HG02870 (cell line): ENCODE measurements at regions not wholly inside any gene's neighbourhood (a gene's known extent, or its start where the extent isn't known, plus 50 kb on each side); places are given as distances from the start of the nearest gene placed in this dataset.
"Not testable (repeated sequence)": the region's sequence is repeated elsewhere in the genome, so short reads cannot be mapped to it uniquely, and the experiment has no call there.

Experiments
- ATAC-seq: cut with Tn5 transposase; IDR thresholded peaks from one replicate; pipeline ENCODE4 v1.9.1; 2021; ENCODE audit warnings: mild to moderate bottlenecking, moderate library complexity; ENCODE audit not compliant: unreplicated experiment

DNA sequence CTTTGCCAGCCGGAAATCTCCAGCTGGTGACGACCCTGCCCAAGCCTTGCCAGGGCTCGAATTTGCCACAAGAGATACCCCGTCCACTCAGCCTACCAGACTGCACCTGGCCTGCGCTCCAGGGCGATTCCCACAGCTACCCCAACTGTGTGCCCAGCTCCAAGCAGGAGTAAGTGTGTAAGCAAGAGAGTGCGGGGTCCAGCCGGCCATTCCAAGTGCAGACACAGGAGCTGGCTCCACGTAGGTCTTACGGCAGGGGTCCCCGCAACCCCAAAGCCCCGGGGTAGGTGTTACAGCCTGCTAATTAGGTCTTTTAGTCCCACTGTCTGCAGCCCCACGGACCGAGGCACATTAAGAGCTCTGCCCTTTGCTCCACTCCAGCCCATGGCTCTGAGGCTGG lies 1305.2 kb downstream of the ARAP2 start:
- ATAC-seq, result no peak

DNA sequence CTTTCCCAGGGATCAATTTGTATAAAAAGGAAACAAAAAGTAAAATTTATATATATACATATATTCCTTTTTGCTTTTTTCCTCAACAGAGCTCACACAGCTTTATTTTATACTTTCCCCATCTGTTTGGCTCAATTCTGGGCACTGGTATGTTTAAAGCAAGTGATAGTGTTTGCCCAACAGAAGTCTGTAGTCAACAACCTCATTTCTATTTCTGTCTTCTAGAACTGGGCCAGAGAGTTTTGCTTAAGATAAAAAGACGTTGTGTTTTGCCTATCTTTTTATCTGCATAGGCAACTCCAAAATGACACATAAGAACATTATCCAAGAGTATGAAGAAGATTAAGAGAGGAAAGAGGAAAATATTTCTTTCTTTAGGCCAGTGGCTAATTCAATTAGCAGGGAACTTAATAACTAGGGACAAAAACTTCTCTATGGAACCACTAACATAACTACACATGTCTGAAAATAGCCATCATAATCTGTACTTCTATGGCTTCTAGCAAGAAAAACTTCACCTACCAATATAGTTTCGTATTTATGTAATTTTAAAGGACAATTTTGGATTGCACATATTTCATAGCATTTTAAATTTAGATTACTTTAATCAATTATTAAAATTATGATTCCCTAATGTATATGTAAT lies 1300.5 kb downstream of the ARAP2 start:
- no peak for ATAC-seq

DNA sequence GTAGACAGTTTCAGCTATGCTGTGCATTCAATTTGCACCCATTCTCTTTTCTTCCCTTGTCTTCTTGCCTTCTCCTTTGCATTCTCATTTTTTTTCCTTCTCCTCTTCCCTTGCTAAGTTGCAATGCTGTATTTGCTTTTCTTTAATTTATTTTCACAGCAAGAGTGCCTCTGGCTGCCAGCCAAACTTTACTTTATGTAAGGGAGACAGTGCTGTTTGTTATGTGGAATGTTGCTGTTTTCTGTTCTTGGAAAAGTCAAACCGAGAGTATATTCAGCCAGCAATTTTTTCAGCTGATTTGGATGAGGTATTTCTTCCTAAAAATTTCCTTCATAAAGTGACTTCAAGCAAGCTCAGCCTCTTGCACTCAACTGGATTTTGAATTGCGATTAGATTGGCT lies 1293.4 kb downstream of the ARAP2 start:
- ATAC-seq, result no peak

DNA sequence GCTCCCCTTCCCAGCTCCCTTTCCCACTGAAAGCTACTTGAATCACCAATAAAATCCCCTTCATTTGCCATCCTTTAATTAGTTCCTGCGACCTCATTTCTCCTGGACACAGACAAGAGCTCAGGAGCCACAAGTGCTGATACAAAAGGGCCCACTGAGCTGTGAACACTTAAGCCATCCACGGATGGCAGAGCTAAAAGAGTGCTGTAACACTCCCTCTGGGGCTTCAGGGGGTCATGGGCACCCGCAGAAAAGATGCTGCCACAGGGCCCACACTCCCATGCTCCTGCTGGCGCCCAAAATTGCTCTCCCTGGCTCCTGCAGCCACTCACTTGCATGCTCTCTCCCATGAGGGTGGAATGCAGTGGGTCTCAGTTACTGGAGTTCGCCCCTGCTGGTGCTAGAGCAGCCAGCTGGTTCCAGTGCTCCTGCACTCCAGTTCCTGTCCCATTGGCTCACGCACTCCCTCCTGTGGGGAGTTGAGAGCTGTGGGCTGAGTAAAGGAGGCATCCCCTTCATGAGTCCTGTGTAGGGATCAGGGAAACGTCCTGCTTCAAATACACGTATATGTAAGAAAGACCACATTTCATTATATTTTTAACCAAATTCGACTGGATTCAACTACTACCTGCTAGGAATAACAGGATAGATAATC lies 1291.0 kb downstream of the ARAP2 start:
- no peak for ATAC-seq

DNA sequence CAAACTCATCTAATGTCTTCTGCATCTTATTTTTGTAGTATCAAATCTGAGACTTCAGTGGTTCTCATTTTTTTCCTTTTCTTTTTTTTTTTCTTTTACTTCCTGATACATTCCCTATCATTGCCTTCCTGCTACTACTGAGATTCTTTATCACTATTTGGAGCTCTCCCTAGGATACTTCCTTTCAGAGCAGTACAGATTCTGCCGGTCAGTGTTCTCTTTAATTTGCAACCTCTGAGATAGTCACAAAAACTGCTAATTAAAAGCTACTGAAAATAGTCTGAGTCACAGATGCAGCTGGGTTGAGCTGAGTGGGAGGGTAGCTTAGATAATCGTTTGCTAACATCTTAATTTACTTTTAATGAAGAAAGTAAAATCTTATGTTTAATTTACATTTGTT lies 1279.7 kb downstream of the ARAP2 start:
- ATAC-seq, result no peak

DNA sequence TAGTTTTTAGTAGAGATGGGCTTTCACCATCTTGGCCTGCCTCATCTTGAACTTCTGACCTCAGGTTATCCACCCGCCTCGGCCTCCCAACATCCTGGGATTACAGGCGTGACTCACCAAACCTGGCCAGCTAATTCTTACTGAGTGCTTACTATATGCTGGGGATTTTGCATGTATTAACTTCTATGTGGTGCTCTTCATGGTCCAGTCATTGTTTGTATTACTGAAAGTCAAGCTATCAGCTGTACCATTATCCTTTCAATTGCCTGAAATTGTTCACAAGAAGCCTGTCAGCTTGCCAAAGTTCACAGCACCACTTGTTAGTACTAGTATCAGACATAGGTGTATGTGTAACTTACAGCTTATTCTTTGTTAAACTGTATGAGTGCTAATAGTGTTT lies 1272.1 kb downstream of the ARAP2 start:
- no peak for ATAC-seq

DNA sequence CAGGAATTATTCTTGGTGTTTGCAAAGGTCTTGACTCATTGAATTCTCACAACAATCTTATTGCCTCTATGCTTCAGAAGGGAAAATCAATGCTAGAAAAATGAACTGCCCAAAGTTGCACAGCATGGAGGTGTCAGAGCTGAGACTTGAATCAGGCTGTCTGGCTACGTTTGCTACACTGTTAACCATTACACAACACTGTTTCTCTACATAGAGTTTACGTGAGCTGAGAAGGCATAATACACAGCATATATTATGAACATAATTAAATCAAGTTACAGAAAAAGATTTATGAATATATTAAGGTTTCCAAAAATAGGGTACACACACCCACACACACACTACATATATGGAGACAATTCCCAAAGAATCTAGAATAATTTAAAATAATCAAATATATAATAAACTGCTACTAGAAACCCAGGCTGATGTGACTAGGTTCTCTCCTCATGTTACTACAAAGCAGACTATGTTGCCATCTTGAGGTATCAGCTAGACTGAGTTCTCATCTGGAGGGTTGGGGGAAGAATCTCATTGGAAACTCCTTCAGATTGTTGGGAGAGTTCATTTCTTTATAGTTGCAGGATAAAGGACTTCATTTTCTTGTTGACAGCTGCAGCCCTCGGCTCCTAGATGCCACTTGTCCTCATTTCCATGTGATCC lies 1270.5 kb downstream of the ARAP2 start:
- ATAC-seq, result no peak

DNA sequence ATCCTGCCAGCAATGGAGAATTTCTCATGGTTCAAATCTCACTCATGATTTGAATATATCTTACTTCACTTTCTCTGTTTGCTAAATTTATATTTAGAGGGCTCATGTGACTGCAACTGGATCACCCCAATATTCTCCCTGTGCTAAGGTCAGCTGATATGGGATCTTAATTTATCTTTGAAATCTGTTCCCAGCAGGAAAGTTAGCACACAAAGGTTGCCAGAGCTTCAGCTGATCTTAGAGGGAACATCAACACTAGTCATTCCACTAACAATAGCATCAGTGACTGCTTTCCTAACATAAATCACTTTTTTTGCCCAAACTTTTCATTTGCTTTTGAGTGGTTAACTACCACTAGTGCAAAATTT lies 1270.0 kb downstream of the ARAP2 start:
- no peak for ATAC-seq

DNA sequence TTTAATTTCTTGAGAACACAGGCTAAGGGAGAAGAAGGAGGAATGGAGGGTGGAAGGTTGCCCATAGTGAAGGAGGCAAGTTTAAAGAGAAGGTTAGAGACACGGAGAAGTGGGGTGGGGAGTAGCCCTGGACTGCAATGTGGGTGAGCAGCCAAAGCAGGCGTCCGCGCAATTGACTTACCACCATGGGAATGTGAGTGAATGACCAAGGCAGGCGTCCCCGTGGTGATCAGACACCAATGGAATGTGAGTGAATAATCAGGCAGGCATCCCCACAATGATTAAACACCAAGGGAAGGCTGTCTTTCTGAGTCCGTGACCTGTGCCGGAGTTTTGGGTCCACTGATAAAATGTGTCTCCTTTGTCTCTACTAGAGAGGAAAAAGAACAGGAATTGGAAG lies 1223.1 kb downstream of the ARAP2 start:
- not testable (repeated sequence) for ATAC-seq

DNA sequence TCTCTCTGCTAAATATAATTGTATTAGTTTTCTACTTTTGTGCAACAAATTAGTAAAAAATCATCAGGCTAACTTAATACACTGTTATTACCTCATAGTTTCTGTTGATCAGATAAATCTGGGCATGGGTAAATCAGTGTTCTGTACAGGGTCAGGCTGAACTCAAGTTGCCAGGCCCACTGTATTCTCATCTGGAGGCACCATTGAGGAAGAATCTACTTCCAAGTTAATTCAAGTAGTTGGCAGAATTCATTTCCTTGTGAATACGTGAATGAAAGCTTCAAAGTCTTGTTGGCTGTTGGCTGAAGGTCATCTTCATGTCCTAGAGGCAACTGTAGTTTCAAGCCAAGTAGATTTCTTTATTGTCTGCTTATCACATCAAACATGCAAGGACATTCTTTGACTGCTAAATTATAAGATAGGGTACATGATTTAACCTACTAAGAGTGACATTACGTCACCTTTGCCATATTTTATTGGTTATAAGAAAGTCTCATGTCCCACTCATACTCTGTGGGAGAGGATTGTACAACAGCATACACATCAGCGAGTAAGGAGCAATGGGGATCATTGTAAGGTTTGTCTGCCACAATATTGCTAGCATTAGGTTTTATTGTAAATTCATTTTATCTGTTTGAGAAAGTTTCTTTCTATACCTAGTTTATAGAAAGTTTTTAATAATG lies 1219.0 kb downstream of the ARAP2 start:
- no peak for ATAC-seq

DNA sequence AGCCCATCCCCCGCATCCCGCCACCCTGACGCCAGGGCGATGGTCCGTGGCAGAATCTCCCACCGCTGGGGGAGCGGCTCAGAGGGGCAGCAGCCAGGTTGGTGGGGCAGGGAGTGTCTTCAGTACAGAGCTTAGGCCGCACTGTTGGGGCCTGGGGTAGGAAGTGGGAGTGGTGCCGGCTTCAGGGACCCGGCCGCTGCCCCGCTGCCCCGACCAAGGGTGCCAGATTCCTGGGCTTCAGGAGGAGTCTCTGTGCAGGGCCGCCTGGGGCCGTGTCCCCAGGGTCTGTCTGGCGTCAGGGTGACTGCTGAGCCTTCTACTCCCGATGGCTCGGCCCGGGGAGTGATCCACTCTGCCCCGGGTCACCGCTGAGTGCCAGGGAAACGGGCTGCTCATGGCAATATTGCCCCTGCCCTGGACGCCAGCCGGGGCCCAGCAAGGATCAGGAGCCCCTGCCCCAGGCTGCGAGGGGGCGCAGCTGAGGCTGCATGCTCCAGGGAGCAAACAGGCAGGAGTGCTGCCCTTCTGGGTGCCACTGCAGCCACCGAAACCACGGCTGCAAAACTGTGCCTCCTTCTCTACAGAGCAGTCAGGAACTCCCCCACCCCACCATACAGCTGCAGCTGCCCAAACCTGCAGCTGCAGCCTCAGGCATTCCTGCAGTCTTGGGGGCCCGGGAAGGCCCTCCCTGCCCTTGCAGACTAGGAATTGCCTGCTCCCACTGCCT lies 1206.1 kb downstream of the ARAP2 start:
- no peak for ATAC-seq

DNA sequence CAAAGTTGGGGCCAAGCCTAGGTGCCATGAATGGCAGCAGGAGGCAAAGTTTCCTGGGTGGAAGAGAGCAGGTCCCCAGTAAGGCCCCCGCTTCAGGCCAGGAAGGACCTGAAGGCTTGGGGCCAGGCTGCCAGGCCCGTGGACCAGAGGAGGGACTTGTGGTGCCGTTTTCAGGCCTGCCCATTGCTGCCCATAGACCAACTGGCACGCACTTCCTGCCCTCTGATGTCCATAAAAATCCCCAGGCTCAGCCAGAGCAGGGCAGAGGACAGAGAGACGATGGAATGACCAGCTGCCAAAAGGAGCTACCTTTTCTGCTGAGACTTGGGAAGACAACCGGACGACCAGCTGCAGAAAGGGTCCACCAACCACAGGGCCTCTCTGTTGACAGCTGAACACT lies 1205.5 kb downstream of the ARAP2 start:
- ATAC-seq, result no peak

DNA sequence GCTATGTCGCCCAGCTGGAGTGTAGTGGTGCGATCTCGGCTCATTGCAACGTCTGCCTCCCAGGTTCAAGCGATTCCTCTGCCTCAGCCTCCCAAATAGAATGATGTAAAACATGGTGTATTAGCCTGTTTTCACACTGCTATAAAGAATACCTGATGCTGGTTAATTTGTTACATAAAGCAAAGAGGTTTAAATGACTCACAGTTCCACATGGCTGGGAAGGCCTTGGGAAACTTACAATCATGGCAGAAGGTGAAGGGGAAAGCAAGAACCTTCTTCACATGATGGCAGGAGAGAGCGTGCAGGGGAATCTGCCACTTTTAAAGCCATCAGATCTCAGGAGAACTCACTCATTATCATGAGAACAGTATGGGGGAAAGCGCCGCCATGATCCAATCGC lies 1191.8 kb downstream of the ARAP2 start:
- no peak for ATAC-seq

DNA sequence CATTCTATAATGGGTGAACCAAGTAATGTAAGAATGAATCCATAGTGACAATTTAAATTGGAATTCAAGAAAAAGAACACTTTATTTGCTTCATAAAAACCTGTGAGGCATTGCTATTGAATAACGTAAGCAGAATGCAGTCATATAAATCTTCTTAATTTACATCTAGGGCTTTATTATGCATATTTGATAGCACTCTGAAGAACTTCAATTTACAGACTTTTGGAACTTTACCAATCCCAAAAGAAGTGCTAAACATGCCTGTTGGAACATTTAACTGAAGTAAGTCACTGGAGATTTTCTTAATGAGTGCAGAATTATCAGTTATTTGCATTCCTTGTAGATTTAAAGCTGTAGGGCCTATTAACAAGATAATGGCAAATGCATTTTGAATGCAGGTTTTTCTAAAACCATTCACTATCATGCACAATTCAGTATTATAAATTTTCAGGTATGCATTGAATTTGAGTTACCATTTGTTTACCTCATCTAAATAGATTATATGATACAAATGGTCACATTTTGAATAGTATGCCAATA lies 1181.2 kb downstream of the ARAP2 start:
- no peak for ATAC-seq

DNA sequence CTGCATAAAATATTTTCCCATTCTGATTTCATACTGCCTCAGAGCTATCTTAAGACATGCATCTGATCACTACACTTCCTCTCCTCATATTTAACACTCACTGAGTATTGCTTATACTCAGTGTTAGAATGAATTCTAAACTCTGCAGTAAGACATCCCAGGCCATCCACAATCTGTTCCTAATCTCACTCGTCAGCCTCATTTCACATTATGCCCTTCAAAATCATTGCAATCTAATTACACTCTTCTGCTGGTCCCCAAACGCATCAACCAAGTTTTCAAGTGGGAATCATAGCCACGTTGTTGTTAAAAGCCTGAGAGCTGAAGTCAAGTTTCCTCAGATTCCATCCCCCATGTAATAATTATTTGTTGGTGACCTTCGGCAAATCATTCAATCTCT lies 1177.9 kb downstream of the ARAP2 start:
- no peak for ATAC-seq

DNA sequence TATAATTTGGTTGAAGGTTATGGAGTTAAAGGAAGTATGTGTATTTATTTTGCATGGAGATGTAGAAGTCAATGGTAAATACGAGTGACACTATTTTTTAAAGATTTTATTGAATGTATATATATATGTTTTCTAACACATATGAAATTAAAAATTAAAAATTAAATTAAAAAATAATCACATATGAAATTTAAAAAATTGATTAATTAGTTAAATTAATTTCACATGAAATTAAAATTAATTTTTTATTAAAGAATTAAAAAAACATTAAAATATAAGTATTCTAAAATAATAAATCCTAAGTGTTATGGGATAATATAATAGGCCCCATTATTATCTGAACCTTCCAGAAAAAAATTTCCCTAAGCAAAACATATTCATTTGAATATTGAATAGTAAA lies 1163.5 kb downstream of the ARAP2 start:
- ATAC-seq, result no peak

DNA sequence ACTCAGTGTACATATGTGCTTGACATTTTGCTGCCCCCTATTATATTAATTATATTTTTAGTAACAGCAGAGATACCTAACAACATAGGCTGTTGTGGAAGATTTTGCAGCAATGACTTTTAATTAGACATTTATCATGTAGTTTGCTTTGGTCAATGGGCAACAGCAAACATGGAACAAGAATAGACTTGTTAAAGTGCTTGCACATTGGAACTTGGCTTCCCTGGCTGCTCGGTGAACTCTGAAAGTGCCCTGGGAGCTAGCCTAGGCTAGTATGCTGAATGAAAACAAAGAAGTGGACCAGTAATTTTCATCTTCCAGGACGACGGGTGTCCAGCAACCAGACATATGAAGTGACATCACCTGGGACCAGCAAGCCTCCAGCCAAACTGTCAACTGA lies 1157.1 kb downstream of the ARAP2 start:
- ATAC-seq, result no peak

DNA sequence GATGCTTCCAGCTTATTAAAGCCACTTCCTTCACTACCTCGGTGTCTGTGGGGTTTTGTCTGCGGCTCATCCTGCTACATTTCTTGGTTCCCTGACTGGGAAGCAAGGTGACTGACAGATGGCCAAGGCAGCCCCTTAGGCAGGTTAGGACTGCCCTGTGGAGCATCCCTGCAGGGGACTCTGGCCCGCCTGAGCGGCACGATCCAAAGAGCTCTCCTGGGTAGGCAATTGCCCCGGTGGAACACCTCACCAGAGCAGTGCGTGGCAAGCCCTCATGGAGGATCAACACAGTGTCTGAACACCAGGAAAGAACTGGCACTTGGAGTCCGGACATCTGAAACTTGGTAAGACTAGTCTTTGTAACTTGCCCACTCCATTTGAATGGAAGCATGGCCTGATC lies 1143.4 kb downstream of the ARAP2 start:
- ATAC-seq, result no peak

DNA sequence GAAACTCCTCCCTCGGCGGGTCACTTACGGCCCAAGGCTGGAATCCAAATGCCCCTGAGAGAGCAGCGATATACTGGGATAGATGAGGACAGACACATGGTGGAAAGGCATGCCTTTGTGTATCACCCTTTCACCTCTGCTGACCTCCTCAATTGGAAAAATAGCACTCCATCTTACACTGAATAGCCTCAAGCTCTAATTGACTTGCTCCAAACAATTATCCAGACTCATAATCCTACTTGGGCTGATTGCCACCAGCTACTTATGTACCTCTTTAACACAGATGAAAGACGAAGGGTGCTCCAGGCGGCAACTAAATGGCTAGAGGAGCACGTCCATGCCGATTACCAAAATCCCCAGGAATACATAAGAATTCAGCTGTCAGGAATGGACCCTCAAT lies 1142.2 kb downstream of the ARAP2 start:
- ATAC-seq, result no peak

DNA sequence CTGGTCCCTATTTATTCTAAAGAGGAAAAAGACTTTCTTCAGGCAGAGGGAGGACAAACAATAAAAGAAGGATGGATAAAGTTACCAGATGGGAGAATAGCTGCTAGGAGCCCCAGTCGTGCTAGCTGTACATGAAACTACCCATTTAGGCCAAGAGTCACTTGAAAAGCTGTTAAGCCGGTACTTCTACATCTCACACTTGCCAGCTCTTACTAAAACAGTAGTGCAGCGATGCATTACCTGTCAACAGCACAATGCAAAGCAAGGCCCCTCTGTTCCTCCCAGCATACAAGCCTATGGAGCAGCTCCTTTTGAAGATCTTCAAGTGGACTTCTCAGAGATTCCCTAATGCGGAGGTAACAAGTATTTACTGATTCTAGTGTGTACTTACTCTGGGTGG lies 1138.8 kb downstream of the ARAP2 start:
- no peak for ATAC-seq

DNA sequence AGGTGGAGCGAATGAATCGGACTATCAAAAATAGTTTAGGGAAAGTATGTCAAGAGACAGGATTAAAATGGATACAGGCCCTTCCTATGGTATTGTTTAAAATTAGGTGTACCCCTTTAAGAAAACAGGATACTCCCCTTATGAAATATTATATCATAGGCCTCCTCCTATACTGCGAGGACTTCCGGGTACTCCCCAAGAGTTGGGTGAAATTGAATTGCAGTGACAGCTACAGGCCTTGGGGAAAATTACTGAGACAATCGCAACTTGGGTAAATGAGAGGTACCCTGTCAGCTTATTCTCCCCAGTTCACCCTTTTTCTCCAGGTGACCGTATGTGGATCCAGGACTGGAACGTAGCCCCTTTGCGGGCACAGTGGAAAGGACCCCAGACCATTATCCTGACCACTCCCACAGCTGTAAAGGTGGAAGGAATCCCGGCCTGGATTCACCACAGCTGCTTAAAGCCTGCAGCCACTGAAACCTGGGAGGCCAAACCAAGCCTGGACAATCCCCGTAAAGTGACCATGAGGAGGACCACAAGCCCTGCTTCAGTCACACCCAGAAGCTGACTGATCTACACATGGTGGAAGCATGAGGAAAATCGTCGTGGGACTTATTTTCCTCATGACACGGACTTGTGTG lies 1138.1 kb downstream of the ARAP2 start:
- no peak for ATAC-seq
